ENCODE measurements at regions not wholly inside any gene's neighbourhood (a gene's known extent, or its start where the extent isn't known, plus 50 kb on each side); places are given as distances from the start of the nearest gene placed in this dataset.

- TF ChIP-seq, protein P1, sequence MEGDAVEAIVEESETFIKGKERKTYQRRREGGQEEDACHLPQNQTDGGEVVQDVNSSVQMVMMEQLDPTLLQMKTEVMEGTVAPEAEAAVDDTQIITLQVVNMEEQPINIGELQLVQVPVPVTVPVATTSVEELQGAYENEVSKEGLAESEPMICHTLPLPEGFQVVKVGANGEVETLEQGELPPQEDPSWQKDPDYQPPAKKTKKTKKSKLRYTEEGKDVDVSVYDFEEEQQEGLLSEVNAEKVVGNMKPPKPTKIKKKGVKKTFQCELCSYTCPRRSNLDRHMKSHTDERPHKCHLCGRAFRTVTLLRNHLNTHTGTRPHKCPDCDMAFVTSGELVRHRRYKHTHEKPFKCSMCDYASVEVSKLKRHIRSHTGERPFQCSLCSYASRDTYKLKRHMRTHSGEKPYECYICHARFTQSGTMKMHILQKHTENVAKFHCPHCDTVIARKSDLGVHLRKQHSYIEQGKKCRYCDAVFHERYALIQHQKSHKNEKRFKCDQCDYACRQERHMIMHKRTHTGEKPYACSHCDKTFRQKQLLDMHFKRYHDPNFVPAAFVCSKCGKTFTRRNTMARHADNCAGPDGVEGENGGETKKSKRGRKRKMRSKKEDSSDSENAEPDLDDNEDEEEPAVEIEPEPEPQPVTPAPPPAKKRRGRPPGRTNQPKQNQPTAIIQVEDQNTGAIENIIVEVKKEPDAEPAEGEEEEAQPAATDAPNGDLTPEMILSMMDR (IDR thresholded peaks at IDR 0.05 in 2 of 3, conservative IDR thresholded peaks at IDR 0.05 in 1 of 3; ENCODE audit: insufficient read depth in 2 of 3, low read depth in 1 of 3, low read length in 3 of 3) = no peak
- no peak for TF ChIP-seq CBFB (CRISPR knock-in tag; IDR thresholded peaks at IDR 0.05)
These were observed 629.2 kb downstream of the OTOL1 start for GRCh38 chr3:162125790-162126189.
